Sigmoid colon (tissue), 6 donors: ENCODE measurements at regions not wholly inside any gene's neighbourhood (a gene's known extent, or its start where the extent isn't known, plus 50 kb on each side); places are given as distances from the start of the nearest gene placed in this dataset.

Experiments used
- DNase-seq: peaks from one replicate; pipeline ENCODE4 v3.0.0-alpha.2; 2019
- H3K27ac ChIP-seq, 4 donors: fragments of 200-600 bp; sonication (generic); one replicate each; pipeline ENCODE4 v1.5.1; 2016 to 2019; ENCODE audit warnings: mild to moderate bottlenecking in 1 of 4
- H3K27me3 ChIP-seq, 3 donors: fragments of 200-600 bp; sonication (generic); one replicate each; pipeline ENCODE4 v1.5.1; 2019; ENCODE audit warnings: mild to moderate bottlenecking in 1 of 3
- H3K36me3 ChIP-seq, 4 donors: fragments of 200-600 bp; sonication (generic); one replicate each; pipeline ENCODE4 v1.5.1; 2016 to 2019
- H3K4me1 ChIP-seq, 4 donors: fragments of 200-600 bp; sonication (generic); one replicate each; pipeline ENCODE4 v1.5.1; 2017 to 2019
- H3K4me3 ChIP-seq, 4 donors: fragments of 200-600 bp; sonication (generic); one replicate each; pipeline ENCODE4 v1.5.1; 2017 to 2019; ENCODE audit warnings: mild to moderate bottlenecking in 2 of 4, moderate library complexity in 1 of 4
- H3K9me3 ChIP-seq, 4 donors: fragments of 200-600 bp in 3 of 4; sonication (generic) in 3 of 4; one replicate each; pipeline versions ENCODE4 v1.5.1 to v1.6.1; 2013 to 2019
- CTCF ChIP-seq, 4 experiments: fragments of 450-650 bp in 3 of 4; fragments of 200-600 bp in 1 of 4; IDR thresholded peaks; one replicate each; pipeline ENCODE4 v1.5.1; 2016 to 2019; ENCODE audit warnings: antibody characterized with exemption in 4 of 4, mild to moderate bottlenecking in 3 of 4, moderate library complexity in 2 of 4
- EP300 ChIP-seq, 4 donors: sonication (generic); formaldehyde crosslinking; IDR thresholded peaks; one replicate each; pipeline ENCODE4 v1.6.1; 2017; ENCODE audit warnings: antibody characterized with exemption in 4 of 4
- POLR2A ChIP-seq, 2 donors: fragments of 450-650 bp; IDR thresholded peaks; one replicate each; pipeline ENCODE4 v1.6.1; 2016; ENCODE audit warnings: antibody characterized with exemption in 2 of 2, mild to moderate bottlenecking in 2 of 2, moderate library complexity in 2 of 2
- POLR2AphosphoS5 ChIP-seq, 4 donors: sonication (generic); formaldehyde crosslinking; IDR thresholded peaks; one replicate each; pipeline ENCODE4 v1.6.1; 2017; ENCODE audit warnings: antibody characterized with exemption in 4 of 4
- WGBS, 2 donors: extraction: QIAGEN DNeasy Blood & Tissue Kit; methylation state at CpG; one replicate each; pipeline ENCODE4 v1.1.7; 2013; 5-methylcytosine and 5-hydroxymethylcytosine counted together
- intact Hi-C: fragments of 100-400 bp; cut with DNase I; formaldehyde crosslinking; loops from one replicate; pipeline ENCODE4 v1.15.1; 2023
- donor health status: healthy with polysubstance abuse.
- donor health status: healthy.

- no peak for DNase-seq
- Histone ChIP-seq H3K27ac (no peak overlapping the region), H3K36me3 (no peaks in the 10 kb centered on the region), H3K9me3 (no peaks in the 10 kb centered on the region), H3K27me3 (no peaks in the 10 kb centered on the region), H3K4me1 (peaks cover 0 to 23% (median 22%) of the 10 kb centered on the region in 4 donors), H3K4me3 (no peak overlapping the region)
- no peak for TF ChIP-seq POLR2AphosphoS5 (IDR thresholded peaks at IDR 0.05)
- no peak for TF ChIP-seq CTCF (IDR thresholded peaks at IDR 0.05)
- TF ChIP-seq EP300 (IDR thresholded peaks at IDR 0.05) = no peak
- no peak for TF ChIP-seq POLR2A (IDR thresholded peaks at IDR 0.05)
- WGBS, 2 donors = 87 to 96% methylated on average over 5 of the region's 5 CpGs
- intact Hi-C loops = no loop called here
These were observed 108.4 kb upstream of the NOCT start for GRCh38 chr4:138907174-138907573.

GRCh38 chr4:138904793-138905192 is 110.8 kb upstream of the NOCT start:
- 92 to 95% methylated on average over 4 of the region's 4 CpGs for WGBS, 2 donors
- Histone ChIP-seq H3K36me3 (no peaks in the 10 kb centered on the region), H3K4me3 (no peak overlapping the region), H3K27ac (no peak overlapping the region), H3K4me1 (no peaks in the 10 kb centered on the region), H3K9me3 (no peaks in the 10 kb centered on the region), H3K27me3 (no peaks in the 10 kb centered on the region)
- TF ChIP-seq POLR2A (IDR thresholded peaks at IDR 0.05) (no peak), CTCF (IDR thresholded peaks at IDR 0.05) (no peak), EP300 (IDR thresholded peaks at IDR 0.05) (no peak), POLR2AphosphoS5 (IDR thresholded peaks at IDR 0.05) (no peak)
- intact Hi-C loops = no loop called here
- DNase-seq = no peak

GRCh38 chr4:138903185-138903584 is 112.4 kb upstream of the NOCT start:
- intact Hi-C loops = no loop called here
- H3K4me1 ChIP-seq = peaks cover 0 to 2% (median 2%) of the 10 kb centered on the region in 4 donors
- H3K9me3 ChIP-seq = no peaks in the 10 kb centered on the region
- no peak overlapping the region for H3K27ac ChIP-seq
- no peaks in the 10 kb centered on the region for H3K36me3 ChIP-seq
- no peak for DNase-seq
- no peak overlapping the region for H3K4me3 ChIP-seq
- TF ChIP-seq POLR2A (IDR thresholded peaks at IDR 0.05) = no peak
- TF ChIP-seq POLR2AphosphoS5 (IDR thresholded peaks at IDR 0.05) = no peak
- TF ChIP-seq EP300 (IDR thresholded peaks at IDR 0.05) = no peak
- no peak for TF ChIP-seq CTCF (IDR thresholded peaks at IDR 0.05)
- H3K27me3 ChIP-seq = no peaks in the 10 kb centered on the region
- 70 to 72% methylated on average over 3 of the region's 3 CpGs for WGBS, 2 donors

GRCh38 chr4:138902705-138903104 is 112.9 kb upstream of the NOCT start:
- Histone ChIP-seq H3K36me3 (no peaks in the 10 kb centered on the region), H3K27ac (no peak overlapping the region), H3K4me3 (no peak overlapping the region), H3K9me3 (no peaks in the 10 kb centered on the region), H3K4me1 (peaks cover 0 to 7% (median 5%) of the 10 kb centered on the region in 4 donors), H3K27me3 (no peaks in the 10 kb centered on the region)
- intact Hi-C loops = no loop called here
- no peak for DNase-seq
- no peak for TF ChIP-seq EP300 (IDR thresholded peaks at IDR 0.05)
- no peak for TF ChIP-seq POLR2A (IDR thresholded peaks at IDR 0.05)
- no peak for TF ChIP-seq CTCF (IDR thresholded peaks at IDR 0.05)
- no peak for TF ChIP-seq POLR2AphosphoS5 (IDR thresholded peaks at IDR 0.05)
- WGBS, 2 donors = 76 to 86% methylated on average over 3 of the region's 3 CpGs

DNA sequence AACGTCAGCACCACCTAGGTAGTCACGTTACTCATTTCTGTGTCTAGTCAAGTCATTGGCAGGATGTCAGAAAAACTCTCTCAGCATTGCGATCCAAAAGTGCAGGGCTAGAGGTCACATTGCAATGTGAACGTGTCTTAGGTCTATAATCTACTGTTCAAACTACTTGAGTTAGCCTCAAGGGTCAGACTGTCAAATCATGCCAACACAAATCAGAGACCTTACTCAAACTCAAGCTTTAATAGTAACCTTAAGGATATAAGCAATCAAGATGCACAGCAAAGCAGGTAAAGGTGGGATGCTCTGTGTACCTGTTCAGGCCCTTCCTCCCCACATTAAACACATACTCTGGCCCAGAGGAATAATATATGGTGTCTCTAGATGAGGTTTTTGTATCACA is 114.4 kb upstream of the NOCT start:
- H3K9me3 ChIP-seq = no peaks in the 10 kb centered on the region
- no peak overlapping the region for H3K4me3 ChIP-seq
- H3K36me3 ChIP-seq = no peaks in the 10 kb centered on the region
- H3K27me3 ChIP-seq = no peaks in the 10 kb centered on the region
- H3K27ac ChIP-seq = no peak overlapping the region
- no peak for TF ChIP-seq CTCF (IDR thresholded peaks at IDR 0.05)
- no peak for TF ChIP-seq EP300 (IDR thresholded peaks at IDR 0.05)
- H3K4me1 ChIP-seq = peaks cover 0 to 8% (median 5%) of the 10 kb centered on the region in 4 donors
- no peak for DNase-seq
- intact Hi-C loops = no loop called here
- WGBS, 2 donors = 90 to 94% methylated on average over 4 of the region's 4 CpGs
